A549 (cell line): ENCODE measurements at regions not wholly inside any gene's neighbourhood (a gene's known extent, or its start where the extent isn't known, plus 50 kb on each side); places are given as distances from the start of the nearest gene placed in this dataset.

Source experiments
- ATAC-seq, 2 experiments: fragments of 200-7000 bp in 1 of 2; fragments of >200 bp in 1 of 2; cut with Nextera tagmentation in 1 of 2; cut with Tn5 transposase in 1 of 2; 3 replicates each; pipeline versions ENCODE4 v1.8.0 to v1.9.1; 2018 to 2020; ENCODE audit warnings: mild to moderate bottlenecking in 1 of 2, moderate library complexity in 1 of 2
- CTCF ChIA-PET: fragments of 300-600 bp; sonication (Branson Sonifier 250); formaldehyde crosslinking; extraction: SDS; loops from one replicate; lab custom pipeline; 2021; ENCODE audit warnings: antibody characterized with exemption, inconsistent platforms; lab: Yijun Ruan, JAX
- POLR2A ChIA-PET: fragments of 350-600 bp; formaldehyde crosslinking; extraction: SDS; loops from one replicate; lab custom pipeline; 2021; ENCODE audit warnings: antibody characterized with exemption, inconsistent platforms; lab: Yijun Ruan, JAX
- DNase-seq, 2 experiments: peaks; one replicate each; pipeline versions ENCODE4 v3.0.0 to v3.0.0-alpha.2; 2011 to 2016; ENCODE audit warnings: low read depth in 1 of 2, low spot score in 1 of 2
- FAIRE-seq: peaks from 2 replicates; lab custom pipeline; 2011; peaks lifted over from hg19 to GRCh38; lab: Jason Lieb, UNC
- H3K27ac ChIP-seq, 2 experiments: fragments of >200 bp; sonication (Bioruptor Twin); formaldehyde crosslinking; 3 replicates each; pipeline ENCODE4 v1.5.1; 2016 to 2017
- H3K4me1 ChIP-seq: fragments of >200 bp; sonication (Bioruptor Twin); formaldehyde crosslinking; 3 replicates; pipeline ENCODE4 v1.6.1; 2016
- H3K4me2 ChIP-seq: fragments of >200 bp; sonication (Bioruptor Twin); formaldehyde crosslinking; 3 replicates; pipeline ENCODE4 v1.6.1; 2016
- H3K4me3 ChIP-seq: fragments of >200 bp; sonication (Bioruptor Twin); formaldehyde crosslinking; 3 replicates; pipeline ENCODE4 v1.5.1; 2016
- H3K9me3 ChIP-seq: fragments of >200 bp; sonication (Bioruptor Twin); formaldehyde crosslinking; 3 replicates; pipeline ENCODE4 v1.6.1; 2016
- BHLHE40 ChIP-seq: IDR thresholded peaks from 2 replicates; pipeline ENCODE4 v1.6.1; 2012; ENCODE audit warnings: low read depth, low read length, inconsistent platforms
- CBX2 ChIP-seq: fragments of 200-600 bp; sonication (generic); IDR thresholded peaks from 2 replicates; pipeline ENCODE4 v1.6.1; 2016; ENCODE audit warnings: low read depth, mild to moderate bottlenecking, borderline replicate concordance
- CEBPB ChIP-seq, 2 experiments: fragments of >200 bp in 1 of 2; sonication (Bioruptor Twin) in 1 of 2; formaldehyde crosslinking in 1 of 2; IDR thresholded peaks; 2 replicates each; pipeline ENCODE4 v1.6.1; 2012 to 2016
- CHD2 ChIP-seq: fragments of 150-350 bp; IDR thresholded peaks from 2 replicates; pipeline ENCODE4 v1.6.1; 2014; ENCODE audit warnings: low read length; ENCODE audit not compliant: partially characterized antibody
- CHD4 ChIP-seq: fragments of 200-600 bp; sonication (generic); IDR thresholded peaks from 2 replicates; pipeline ENCODE4 v1.6.1; 2016; ENCODE audit warnings: antibody characterized with exemption, mild to moderate bottlenecking, borderline replicate concordance
- EHF ChIP-seq: fragments of 250-450 bp; sonication (Bioruptor Pico); IDR thresholded peaks from 2 replicates; pipeline ENCODE4 v1.5.0; 2020; ENCODE audit warnings: mild to moderate bottlenecking
- EP300 ChIP-seq, 2 experiments: fragments of >200 bp; sonication (Bioruptor Twin); formaldehyde crosslinking; IDR thresholded peaks; 2 replicates in 1 of 2; 3 replicates in 1 of 2; pipeline ENCODE4 v1.6.1; 2016 to 2017
- FOSB ChIP-seq: fragments of 250-450 bp; sonication (Bioruptor Pico); IDR thresholded peaks from 2 replicates; pipeline ENCODE4 v1.5.0; 2020; ENCODE audit warnings: mild to moderate bottlenecking, moderate library complexity
- GATA3 ChIP-seq: IDR thresholded peaks from 2 replicates; pipeline ENCODE4 v1.6.1; 2012; ENCODE audit warnings: borderline replicate concordance
- HEYL ChIP-seq: fragments of 250-450 bp; sonication (Bioruptor Pico); IDR thresholded peaks from 2 replicates; pipeline ENCODE4 v1.8.0; 2021; ENCODE audit warnings: mild to moderate bottlenecking, moderate library complexity
- HMGXB4 ChIP-seq: fragments of 250-450 bp; sonication (Bioruptor Pico); IDR thresholded peaks from 2 replicates; pipeline ENCODE4 v1.5.0; 2021; ENCODE audit warnings: mild to moderate bottlenecking, moderate library complexity, borderline replicate concordance
- HOXA7 ChIP-seq: fragments of 250-450 bp; sonication (Bioruptor Pico); IDR thresholded peaks from 2 replicates; pipeline ENCODE4 v1.5.0; 2020; ENCODE audit warnings: mild to moderate bottlenecking, moderate library complexity
- JUNB ChIP-seq: fragments of >200 bp; sonication (Bioruptor Twin); formaldehyde crosslinking; IDR thresholded peaks from 2 replicates; pipeline ENCODE4 v1.6.1; 2016
- KDM1A ChIP-seq: fragments of 200-600 bp; sonication (generic); IDR thresholded peaks from 2 replicates; pipeline ENCODE4 v1.6.1; 2016; ENCODE audit warnings: low read depth, mild to moderate bottlenecking
- MAFK ChIP-seq: fragments of 450-650 bp; IDR thresholded peaks from 2 replicates; pipeline ENCODE4 v1.6.1; 2014; ENCODE audit not compliant: partially characterized antibody
- MAX ChIP-seq: IDR thresholded peaks from 2 replicates; pipeline ENCODE4 v1.6.1; 2012
- MAZ ChIP-seq: fragments of 150-350 bp; IDR thresholded peaks from 2 replicates; pipeline ENCODE4 v1.6.1; 2014; ENCODE audit warnings: antibody characterized with exemption, low read depth, low read length, borderline replicate concordance
- MYC ChIP-seq: IDR thresholded peaks from 2 replicates; pipeline ENCODE4 v1.6.1; 2012; ENCODE audit warnings: mild to moderate bottlenecking, inconsistent platforms, low read length, improper control_type of control experiment, borderline replicate concordance
- NPAS2 ChIP-seq: fragments of 250-450 bp; sonication (Bioruptor Pico); IDR thresholded peaks from 2 replicates; pipeline ENCODE4 v1.8.0; 2022; ENCODE audit warnings: mild to moderate bottlenecking, moderate library complexity, borderline replicate concordance
- PHF8 ChIP-seq: fragments of 200-600 bp; sonication (generic); IDR thresholded peaks from 2 replicates; pipeline ENCODE4 v1.6.1; 2016; ENCODE audit warnings: low read depth, mild to moderate bottlenecking, antibody characterized with exemption, moderate library complexity, borderline replicate concordance
- POLR2A ChIP-seq: IDR thresholded peaks from 2 replicates; pipeline ENCODE4 v1.6.1; 2012; ENCODE audit warnings: mild to moderate bottlenecking, low read length
- POLR2AphosphoS2 ChIP-seq: conservative IDR thresholded peaks from 2 replicates; pipeline ENCODE4 v1.6.1; 2012; ENCODE audit warnings: low read length, improper control_type of control experiment, inconsistent platforms
- RARB ChIP-seq: fragments of 250-450 bp; sonication (Bioruptor Pico); IDR thresholded peaks from 2 replicates; pipeline ENCODE4 v1.8.0; 2021; ENCODE audit warnings: mild to moderate bottlenecking, moderate library complexity
- RCOR1 ChIP-seq: fragments of 150-350 bp; IDR thresholded peaks from 2 replicates; pipeline ENCODE4 v1.6.1; 2014; ENCODE audit warnings: antibody characterized with exemption, low read length, low read depth
- RFX5 ChIP-seq: fragments of 450-650 bp; IDR thresholded peaks from 2 replicates; pipeline ENCODE4 v1.7.1; 2014; ENCODE audit warnings: antibody characterized with exemption, mild to moderate bottlenecking, moderate library complexity
- RNF2 ChIP-seq: fragments of 200-600 bp; sonication (generic); IDR thresholded peaks from 2 replicates; pipeline ENCODE4 v1.6.1; 2016; ENCODE audit warnings: low read depth, mild to moderate bottlenecking, antibody characterized with exemption, moderate library complexity, borderline replicate concordance
- SREBF2 ChIP-seq: fragments of 450-650 bp; IDR thresholded peaks from 2 replicates; pipeline ENCODE4 v1.6.1; 2014; ENCODE audit warnings: mild to moderate bottlenecking, moderate library complexity
- USF2 ChIP-seq: fragments of 450-650 bp; IDR thresholded peaks from 2 replicates; pipeline ENCODE4 v1.6.1; 2014; ENCODE audit warnings: antibody characterized with exemption
- ZC3H11A ChIP-seq: fragments of 450-650 bp; IDR thresholded peaks from 2 replicates; pipeline ENCODE4 v1.6.1; 2014; ENCODE audit warnings: antibody characterized with exemption, mild to moderate bottlenecking
- ZFP36 ChIP-seq: fragments of 450-650 bp; IDR thresholded peaks from 2 replicates; pipeline ENCODE4 v1.6.1; 2014; ENCODE audit warnings: borderline replicate concordance; ENCODE audit not compliant: partially characterized antibody
- ZSCAN20 ChIP-seq: fragments of 250-450 bp; sonication (Bioruptor Pico); IDR thresholded peaks from 2 replicates; pipeline ENCODE4 v1.8.0; 2022; ENCODE audit warnings: mild to moderate bottlenecking, moderate library complexity
- WGBS: methylation state at CpG from one replicate; pipeline ENCODE4 v1.1.6; 2017; ENCODE audit errors: missing lambda C conversion rate; 5-methylcytosine and 5-hydroxymethylcytosine counted together

GRCh38 chr12:80031229-80031628 lies 68.1 kb upstream of the OTOGL start:
- WGBS = 80% methylated on average over 1 of the region's 1 CpG
- DNase-seq (no peak), ATAC-seq (no peak), FAIRE-seq (no peak)
- CTCF ChIA-PET = interaction anchor here (0.6 kb wide), 1 partner anchor 143 kb away, joined by 3 read pairs; no protein-coding TSS in a partner anchor
- Histone ChIP-seq H3K4me1 (no peaks in the 10 kb centered on the region; the same call in 2 of the 3 replicates), H3K4me3 (no peak overlapping the region), H3K4me2 (no peak overlapping the region), H3K9me3 (no peaks in the 10 kb centered on the region), H3K27ac (no peak overlapping the region)
- POLR2A ChIA-PET = no interaction called here
- TF ChIP-seq HEYL (CRISPR knock-in tag) (no peak), CBX2 (no peak), BHLHE40 (no peak), CHD4 (no peak), RARB (CRISPR knock-in tag) (no peak), KDM1A (no peak), MAFK (no peak), ZC3H11A (no peak), USF2 (peak; percentile 48)

GRCh38 chr12:80025638-80026037 lies 73.7 kb upstream of the OTOGL start:
- TF ChIP-seq POLR2AphosphoS2 (no peak), ZC3H11A (no peak), POLR2A (no peak), GATA3 (no peak)
- TF ChIP-seq, all 56 proteins: peak for 0
- no peak overlapping the region for H3K27ac ChIP-seq
- ChIA-PET POLR2A (no interaction called here), CTCF (interaction anchor here (0.8 kb wide), 1 partner anchor 33 kb away, joined by 3 read pairs; no protein-coding TSS in a partner anchor)
- no peak overlapping the region for H3K4me3 ChIP-seq
- FAIRE-seq = no peak
- no peak for ATAC-seq
- no peak overlapping the region for H3K4me2 ChIP-seq
- no peaks in the 10 kb centered on the region for H3K4me1 ChIP-seq
- DNase-seq = no peak
- H3K9me3 ChIP-seq = peaks cover 3% of the 10 kb centered on the region; the same call in 1 of the 3 replicates

- DNase-seq (no peak), ATAC-seq (no peak), FAIRE-seq (no peak)
- Histone ChIP-seq H3K4me2 (no peak overlapping the region), H3K4me3 (no peak overlapping the region), H3K4me1 (no peaks in the 10 kb centered on the region), H3K27ac (no peak overlapping the region), H3K9me3 (no peaks in the 10 kb centered on the region)
- WGBS = 74% methylated on average over 5 of the region's 5 CpGs
- no peak for TF ChIP-seq HOXA7
- no peak for TF ChIP-seq POLR2A
- no peak for TF ChIP-seq MYC
- no peak for TF ChIP-seq PHF8
- TF ChIP-seq MAZ = no peak
- TF ChIP-seq CEBPB (IDR thresholded peaks at IDR 0.05) = no peak
- TF ChIP-seq NPAS2 (CRISPR knock-in tag) = no peak
- no peak for TF ChIP-seq CBX2
- TF ChIP-seq EHF (CRISPR knock-in tag) = no peak
- no peak for TF ChIP-seq EP300 (IDR thresholded peaks at IDR 0.05)
- TF ChIP-seq, all 56 proteins: peak for 0
- ChIA-PET POLR2A (no interaction called here), CTCF (no interaction called here)
Observed at GRCh38 chr12:80019691-80020090, 79.6 kb upstream of the OTOGL start.

GRCh38 chr12:80018119-80018518 lies 81.2 kb upstream of the OTOGL start:
- 45% methylated on average over 4 of the region's 4 CpGs for WGBS
- ATAC-seq (no peak), DNase-seq (no peak), FAIRE-seq (no peak)
- TF ChIP-seq RCOR1 (no peak), ZSCAN20 (CRISPR knock-in tag) (no peak), RNF2 (no peak), JUNB (no peak), MAX (no peak), FOSB (CRISPR knock-in tag) (no peak), POLR2AphosphoS2 (no peak), HMGXB4 (no peak), RFX5 (no peak), ZC3H11A (no peak), SREBF2 (no peak), ZFP36 (no peak), CHD2 (no peak), KDM1A (no peak)
- no peaks in the 10 kb centered on the region for H3K4me1 ChIP-seq
- no peak overlapping the region for H3K4me2 ChIP-seq
- no peak overlapping the region for H3K4me3 ChIP-seq
- H3K9me3 ChIP-seq = no peaks in the 10 kb centered on the region
- no peak overlapping the region for H3K27ac ChIP-seq
- ChIA-PET CTCF (interaction anchor here (1.0 kb wide), 1 partner anchor 43 kb away, joined by 3 read pairs; no protein-coding TSS in a partner anchor), POLR2A (no interaction called here)
